Subcutaneous abdominal adipose tissue (tissue), 5 donors: ENCODE measurements at regions not wholly inside any gene's neighbourhood (a gene's known extent, or its start where the extent isn't known, plus 50 kb on each side); places are given as distances from the start of the nearest gene placed in this dataset.

ENCODE experiments used
- H3K27ac ChIP-seq: one replicate; pipeline ENCODE4 v1.7.0; 2013; ENCODE audit warnings: low read depth, mild to moderate bottlenecking, inconsistent platforms, low read length, moderate library complexity
- H3K27me3 ChIP-seq, 5 donors: one replicate each; pipeline ENCODE4 v1.7.0; 2013; ENCODE audit warnings: low read length in 5 of 5, inconsistent platforms in 1 of 5; ENCODE audit not compliant: control insufficient read depth in 5 of 5, insufficient read depth in 4 of 5
- H3K36me3 ChIP-seq, 5 donors: one replicate each; pipeline ENCODE4 v1.7.0; 2013; ENCODE audit warnings: low read length in 5 of 5; ENCODE audit not compliant: control insufficient read depth in 5 of 5, insufficient read depth in 5 of 5
- H3K4me1 ChIP-seq, 5 donors: one replicate each; pipeline ENCODE4 v1.7.0; 2013; ENCODE audit warnings: low read length in 5 of 5, mild to moderate bottlenecking in 3 of 5, moderate library complexity in 1 of 5; ENCODE audit not compliant: control insufficient read depth in 5 of 5, insufficient read depth in 5 of 5
- H3K4me3 ChIP-seq, 5 donors: one replicate each; pipeline ENCODE4 v1.7.0; 2013; ENCODE audit warnings: low read length in 5 of 5, low read depth in 1 of 5
- H3K9ac ChIP-seq, 5 donors: one replicate each; pipeline ENCODE4 v1.7.0; 2013; ENCODE audit warnings: low read length in 5 of 5, mild to moderate bottlenecking in 4 of 5, moderate library complexity in 3 of 5
- H3K9me3 ChIP-seq, 5 donors: one replicate each; pipeline ENCODE4 v1.7.0; 2013; ENCODE audit warnings: low read length in 5 of 5; ENCODE audit not compliant: control insufficient read depth in 5 of 5
- donor health status: healthy.
- donor health status: healthy.
- donor health status: healthy.
- donor health status: healthy.
- donor health status: healthy.

DNA sequence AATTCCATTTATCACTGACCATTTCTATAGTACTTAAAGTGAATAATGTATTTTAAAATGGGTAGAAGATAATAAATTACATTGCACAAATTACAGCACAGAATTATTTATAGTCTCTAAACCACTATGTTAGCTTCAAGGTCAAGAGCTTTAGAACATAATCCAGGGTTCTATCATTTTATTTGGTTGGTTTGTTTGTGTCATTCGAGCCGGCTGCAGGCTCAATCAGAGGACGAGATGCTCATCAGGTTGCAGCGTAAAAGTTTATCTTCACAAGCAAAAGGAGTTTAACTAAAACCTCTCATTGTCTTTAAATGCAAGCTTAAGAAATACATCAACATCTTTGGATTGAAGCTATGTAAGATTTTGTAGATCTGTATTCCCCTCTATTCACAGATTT is 523.8 kb downstream of the EFNA5 start:
- Histone ChIP-seq H3K27me3 (no peaks in the 10 kb centered on the region), H3K36me3 (no peaks in the 10 kb centered on the region), H3K4me3 (no peak overlapping the region), H3K4me1 (no peaks in the 10 kb centered on the region), H3K27ac (no peak overlapping the region), H3K9me3 (no peaks in the 10 kb centered on the region), H3K9ac (no peak overlapping the region)

DNA sequence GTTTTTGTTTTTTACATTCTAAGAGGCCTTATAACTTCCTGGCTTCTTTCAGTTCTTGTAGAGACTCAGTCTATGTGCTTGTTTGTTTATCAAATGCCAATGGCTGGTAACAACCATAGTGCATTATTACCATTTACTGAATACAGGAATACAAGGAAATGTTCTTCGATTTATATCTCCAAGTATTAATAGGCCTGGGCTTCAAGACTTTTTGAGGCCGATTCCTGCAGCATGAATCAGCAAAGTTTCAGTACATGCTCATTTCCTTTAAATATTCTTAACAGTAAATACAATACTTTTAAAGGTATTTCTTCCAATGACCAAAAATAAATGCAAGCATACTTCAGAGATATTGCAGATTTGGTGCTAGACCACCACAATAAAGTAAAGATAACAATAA is 535.3 kb downstream of the EFNA5 start:
- no peaks in the 10 kb centered on the region for H3K4me1 ChIP-seq
- peaks cover 0 to 6% (median 3%) of the 10 kb centered on the region in 5 donors for H3K9me3 ChIP-seq
- no peak overlapping the region for H3K4me3 ChIP-seq
- H3K9ac ChIP-seq: no peak overlapping the region
- H3K27ac ChIP-seq: no peak overlapping the region
- no peaks in the 10 kb centered on the region for H3K27me3 ChIP-seq
- H3K36me3 ChIP-seq: no peaks in the 10 kb centered on the region

DNA sequence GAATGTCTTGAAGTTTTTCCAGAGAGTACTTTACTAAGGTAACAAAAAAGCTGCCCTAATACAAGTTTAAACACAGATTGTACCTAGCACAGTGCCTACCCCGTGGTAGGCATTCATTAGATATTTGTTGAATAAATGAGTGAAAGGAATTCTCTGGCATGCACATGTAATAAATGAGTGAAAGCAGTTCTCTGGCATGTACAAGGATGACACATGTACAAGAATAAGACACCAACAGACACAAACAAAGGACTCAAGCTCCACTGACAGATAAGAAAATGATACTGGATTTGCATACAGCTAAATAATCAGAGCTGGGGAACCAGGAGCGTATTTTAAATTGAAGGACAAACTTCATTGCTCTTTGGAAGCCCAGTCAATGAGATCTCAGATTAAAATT is 535.8 kb downstream of the EFNA5 start:
- Histone ChIP-seq H3K27me3 (no peaks in the 10 kb centered on the region), H3K4me1 (no peaks in the 10 kb centered on the region), H3K36me3 (no peaks in the 10 kb centered on the region)

DNA sequence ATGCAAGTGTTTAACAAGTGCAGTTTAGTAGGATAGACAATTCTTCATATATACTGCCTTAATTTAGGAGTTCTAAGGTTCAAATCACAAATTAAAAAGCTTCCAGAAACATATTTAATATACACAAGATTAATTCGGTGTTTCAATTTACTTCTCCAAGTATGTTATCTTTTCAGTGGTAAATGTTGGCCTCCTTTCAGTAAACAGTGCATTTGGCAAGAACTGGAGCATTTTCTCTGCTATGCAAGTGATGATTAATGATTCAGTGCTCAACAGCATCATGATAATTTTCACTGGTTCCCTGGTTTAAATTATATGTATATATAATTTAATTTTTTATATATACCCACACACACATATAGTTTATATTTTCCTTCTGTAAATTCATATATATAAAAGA is 541.7 kb downstream of the EFNA5 start:
- no peaks in the 10 kb centered on the region for H3K4me1 ChIP-seq
- H3K9ac ChIP-seq: no peak overlapping the region
- H3K9me3 ChIP-seq: no peaks in the 10 kb centered on the region
- no peak overlapping the region for H3K27ac ChIP-seq
- H3K36me3 ChIP-seq: no peaks in the 10 kb centered on the region
- H3K27me3 ChIP-seq: no peaks in the 10 kb centered on the region
- no peak overlapping the region for H3K4me3 ChIP-seq

More for the DNA sequence above, 535.8 kb downstream of the EFNA5 start:
- Histone ChIP-seq H3K27ac (no peak overlapping the region), H3K9me3 (peaks cover 0 to 3% (median 1%) of the 10 kb centered on the region in 5 donors), H3K4me3 (no peak overlapping the region), H3K9ac (no peak overlapping the region)

DNA sequence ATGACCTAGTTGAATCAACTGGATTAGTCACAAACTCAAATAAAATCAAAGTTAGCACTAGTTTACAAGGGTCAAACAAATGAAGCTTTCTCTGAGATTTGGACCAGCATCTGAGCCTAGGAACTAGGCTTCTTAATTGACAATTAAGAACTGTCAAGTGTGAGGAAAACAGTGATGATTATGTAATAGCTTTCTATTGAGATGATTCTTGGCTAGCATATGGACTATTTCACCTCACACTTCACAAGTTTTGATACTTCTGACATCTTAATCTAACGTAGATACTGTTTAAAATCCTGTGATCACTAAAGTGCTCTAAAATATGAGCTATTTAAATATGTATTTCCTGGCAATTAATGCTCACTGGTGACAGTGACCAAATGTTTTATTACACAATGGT is 542.9 kb downstream of the EFNA5 start:
- Histone ChIP-seq H3K4me3 (no peak overlapping the region), H3K4me1 (no peaks in the 10 kb centered on the region), H3K36me3 (no peaks in the 10 kb centered on the region), H3K9ac (no peak overlapping the region), H3K27ac (no peak overlapping the region), H3K27me3 (no peaks in the 10 kb centered on the region), H3K9me3 (no peaks in the 10 kb centered on the region)

DNA sequence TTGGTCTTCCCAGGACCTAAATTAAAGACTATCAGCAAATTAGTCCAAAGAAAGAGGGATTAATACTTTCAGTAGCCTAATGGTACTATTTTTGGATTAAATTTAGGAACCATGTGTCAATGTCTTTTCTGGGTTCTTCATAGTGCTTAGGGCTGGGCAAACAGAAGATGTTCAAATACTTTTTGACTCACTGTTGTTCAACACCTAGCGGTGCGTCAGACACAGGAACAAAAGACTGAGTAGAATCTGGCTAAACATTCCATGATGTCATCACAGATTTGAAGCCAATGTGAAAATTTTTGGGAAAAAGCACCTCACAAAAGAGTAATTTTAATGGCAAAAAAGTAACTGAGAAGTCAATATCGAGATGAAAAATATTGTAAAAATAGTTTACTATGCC is 544.4 kb downstream of the EFNA5 start:
- no peaks in the 10 kb centered on the region for H3K27me3 ChIP-seq
- H3K4me3 ChIP-seq: no peak overlapping the region
- H3K27ac ChIP-seq: no peak overlapping the region
- H3K36me3 ChIP-seq: no peaks in the 10 kb centered on the region
- no peaks in the 10 kb centered on the region for H3K4me1 ChIP-seq
- H3K9me3 ChIP-seq: no peaks in the 10 kb centered on the region
- H3K9ac ChIP-seq: no peak overlapping the region

DNA sequence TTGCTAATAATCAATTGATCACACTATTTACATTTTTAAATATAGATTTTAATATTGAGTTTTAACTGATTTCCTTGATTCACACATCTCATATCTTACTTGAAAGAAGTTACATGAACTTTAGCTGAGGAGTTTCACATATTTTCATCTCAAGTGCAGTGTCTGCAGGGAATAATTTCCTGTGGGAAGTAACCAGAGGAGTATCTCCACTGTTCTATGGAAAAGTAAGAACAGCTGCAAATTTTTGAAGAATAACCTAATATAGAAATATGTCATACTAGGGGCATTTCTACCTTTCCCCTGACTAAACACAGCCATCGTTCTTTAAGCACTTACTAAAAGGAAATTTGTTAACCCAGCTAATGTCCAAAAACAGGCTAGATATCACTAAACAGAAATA is 546.4 kb downstream of the EFNA5 start:
- Histone ChIP-seq H3K9ac (no peak overlapping the region), H3K4me1 (no peaks in the 10 kb centered on the region), H3K27ac (no peak overlapping the region), H3K9me3 (no peaks in the 10 kb centered on the region), H3K36me3 (no peaks in the 10 kb centered on the region), H3K27me3 (no peaks in the 10 kb centered on the region), H3K4me3 (no peak overlapping the region)

DNA sequence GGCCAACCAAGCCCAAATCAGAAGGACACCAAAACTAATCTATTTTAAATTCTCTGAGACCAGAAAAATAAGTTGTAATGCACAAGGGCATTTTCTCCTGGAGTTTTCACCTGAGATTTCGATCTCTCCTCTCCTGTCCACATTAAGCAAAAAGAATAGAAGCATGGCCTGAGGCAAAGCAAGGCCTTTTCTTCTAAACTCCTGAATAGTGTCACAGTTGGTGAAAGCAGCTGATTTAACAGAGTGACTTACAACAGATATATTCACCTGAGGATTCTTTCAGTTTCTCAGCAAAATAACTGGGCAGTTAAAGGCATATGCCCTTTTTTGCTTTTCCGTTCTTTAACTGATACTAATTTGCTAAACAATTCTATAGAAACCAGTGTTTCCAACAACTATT is 547.7 kb downstream of the EFNA5 start:
- Histone ChIP-seq H3K27ac (no peak overlapping the region), H3K9me3 (no peaks in the 10 kb centered on the region), H3K4me1 (no peaks in the 10 kb centered on the region), H3K9ac (no peak overlapping the region), H3K27me3 (no peaks in the 10 kb centered on the region), H3K36me3 (no peaks in the 10 kb centered on the region), H3K4me3 (no peak overlapping the region)

DNA sequence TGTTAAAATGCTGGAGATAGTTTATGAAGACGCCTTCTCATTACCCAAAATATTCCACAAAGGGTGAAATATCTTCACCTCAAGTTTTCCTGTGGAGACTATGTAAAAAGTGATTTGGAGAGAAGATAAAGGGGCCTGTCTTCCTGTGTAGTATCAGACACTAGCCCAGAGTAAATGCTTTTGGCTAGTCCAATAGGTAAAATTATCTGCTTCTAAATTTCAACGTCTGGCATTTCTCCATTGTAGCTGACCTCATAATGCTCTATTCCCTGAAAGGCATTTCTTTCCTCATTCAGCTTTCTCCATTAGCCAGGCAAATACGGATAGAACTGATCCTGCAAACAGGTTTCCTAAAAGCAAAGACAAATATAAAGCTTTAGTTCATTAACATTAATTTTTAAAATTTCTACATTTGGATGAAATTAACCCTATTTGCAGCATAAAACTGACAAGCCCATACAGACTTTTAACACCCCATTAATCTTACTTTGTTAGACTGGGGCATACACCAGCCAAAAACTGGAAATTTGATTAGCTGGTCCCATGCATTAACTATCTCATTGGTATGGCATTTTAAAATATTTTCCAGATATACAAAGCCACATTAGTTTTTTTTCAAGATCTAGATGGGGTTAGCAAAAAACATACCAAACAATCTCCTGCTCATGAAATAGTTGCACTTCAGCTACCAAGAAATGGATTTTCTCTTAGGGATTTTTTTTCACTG is 548.8 kb downstream of the EFNA5 start:
- Histone ChIP-seq H3K4me1 (no peaks in the 10 kb centered on the region), H3K4me3 (no peak overlapping the region)

DNA sequence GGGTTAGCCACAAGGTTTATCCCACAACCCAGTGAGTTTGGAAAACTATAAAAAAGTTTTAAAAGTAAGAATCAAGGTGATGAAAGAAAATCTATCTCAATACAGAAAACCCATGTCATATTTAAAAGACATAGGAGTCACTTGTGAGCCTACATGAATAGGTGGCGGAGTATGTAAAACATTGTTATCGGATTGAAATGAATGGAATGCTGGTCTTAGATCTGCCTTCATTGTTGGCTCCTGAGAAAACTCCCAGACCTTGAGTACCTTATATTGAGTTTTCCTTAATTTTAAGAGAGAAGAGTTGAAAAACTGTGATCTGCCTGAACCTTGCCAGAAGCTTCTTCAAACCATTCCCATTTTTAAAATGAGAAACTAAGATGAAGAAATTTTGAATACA is 551.1 kb downstream of the EFNA5 start:
- H3K27me3 ChIP-seq: no peaks in the 10 kb centered on the region
- H3K9me3 ChIP-seq: no peaks in the 10 kb centered on the region
- no peak overlapping the region for H3K9ac ChIP-seq
- no peak overlapping the region for H3K4me3 ChIP-seq
- no peaks in the 10 kb centered on the region for H3K36me3 ChIP-seq
- no peaks in the 10 kb centered on the region for H3K4me1 ChIP-seq
- no peak overlapping the region for H3K27ac ChIP-seq

More for the DNA sequence above, 548.8 kb downstream of the EFNA5 start:
- Histone ChIP-seq H3K9me3 (no peaks in the 10 kb centered on the region), H3K36me3 (no peaks in the 10 kb centered on the region), H3K27me3 (no peaks in the 10 kb centered on the region), H3K9ac (no peak overlapping the region), H3K27ac (no peak overlapping the region)
